Parathyroid adenoma (tissue), 2 donors: ENCODE measurements at regions not wholly inside any gene's neighbourhood (a gene's known extent, or its start where the extent isn't known, plus 50 kb on each side); places are given as distances from the start of the nearest gene placed in this dataset.

Experiments used
- H2AFZ ChIP-seq: fragments of 300-600 bp; sonication (generic); one replicate; pipeline ENCODE4 v1.7.0; 2017; ENCODE audit warnings: antibody characterized with exemption, mild to moderate bottlenecking
- H3K27ac ChIP-seq: fragments of 300-600 bp; sonication (generic); one replicate; pipeline ENCODE4 v1.7.0; 2017
- H3K27me3 ChIP-seq: fragments of 300-600 bp; sonication (generic); one replicate; pipeline ENCODE4 v1.7.0; 2017; ENCODE audit warnings: low read length; ENCODE audit not compliant: control insufficient read depth, insufficient read depth
- H3K36me3 ChIP-seq: fragments of 300-600 bp; sonication (generic); one replicate; pipeline ENCODE4 v1.7.0; 2017; ENCODE audit warnings: low read length; ENCODE audit not compliant: control insufficient read depth, insufficient read depth
- H3K4me1 ChIP-seq: fragments of 300-600 bp; sonication (generic); one replicate; pipeline ENCODE4 v1.7.0; 2017; ENCODE audit warnings: control low read depth
- H3K4me2 ChIP-seq: fragments of 300-600 bp; sonication (generic); one replicate; pipeline ENCODE4 v1.7.0; 2017; ENCODE audit warnings: low read length
- H3K4me3 ChIP-seq: fragments of 300-600 bp; sonication (generic); one replicate; pipeline ENCODE4 v1.7.0; 2017; ENCODE audit warnings: low read depth, low read length
- H3K79me2 ChIP-seq: fragments of 300-600 bp; sonication (generic); one replicate; pipeline ENCODE4 v1.7.0; 2017; ENCODE audit warnings: control low read depth
- H3K9ac ChIP-seq: fragments of 300-600 bp; sonication (generic); one replicate; pipeline ENCODE4 v1.7.0; 2017; ENCODE audit warnings: mild to moderate bottlenecking
- H3K9me3 ChIP-seq: fragments of 300-600 bp; sonication (generic); one replicate; pipeline ENCODE4 v1.7.0; 2017; ENCODE audit warnings: low read length; ENCODE audit not compliant: control insufficient read depth
- TF ChIP-seq, protein P1 (sequence below): fragments of 300-600 bp; sonication (generic); IDR thresholded peaks from one replicate; pipeline ENCODE4 v1.7.0; 2017; ENCODE audit warnings: antibody characterized with exemption, mild to moderate bottlenecking
- donor health status: primary hyperparathyroidism.

- Histone ChIP-seq H3K4me3 (no peak overlapping the region), H3K36me3 (no peaks in the 10 kb centered on the region), H3K9me3 (no peaks in the 10 kb centered on the region), H3K9ac (no peak overlapping the region), H2AFZ (no peak overlapping the region), H3K79me2 (no peaks in the 10 kb centered on the region), H3K27me3 (no peaks in the 10 kb centered on the region), H3K4me1 (no peaks in the 10 kb centered on the region), H3K4me2 (no peak overlapping the region), H3K27ac (no peak overlapping the region)
- TF ChIP-seq, protein P1, sequence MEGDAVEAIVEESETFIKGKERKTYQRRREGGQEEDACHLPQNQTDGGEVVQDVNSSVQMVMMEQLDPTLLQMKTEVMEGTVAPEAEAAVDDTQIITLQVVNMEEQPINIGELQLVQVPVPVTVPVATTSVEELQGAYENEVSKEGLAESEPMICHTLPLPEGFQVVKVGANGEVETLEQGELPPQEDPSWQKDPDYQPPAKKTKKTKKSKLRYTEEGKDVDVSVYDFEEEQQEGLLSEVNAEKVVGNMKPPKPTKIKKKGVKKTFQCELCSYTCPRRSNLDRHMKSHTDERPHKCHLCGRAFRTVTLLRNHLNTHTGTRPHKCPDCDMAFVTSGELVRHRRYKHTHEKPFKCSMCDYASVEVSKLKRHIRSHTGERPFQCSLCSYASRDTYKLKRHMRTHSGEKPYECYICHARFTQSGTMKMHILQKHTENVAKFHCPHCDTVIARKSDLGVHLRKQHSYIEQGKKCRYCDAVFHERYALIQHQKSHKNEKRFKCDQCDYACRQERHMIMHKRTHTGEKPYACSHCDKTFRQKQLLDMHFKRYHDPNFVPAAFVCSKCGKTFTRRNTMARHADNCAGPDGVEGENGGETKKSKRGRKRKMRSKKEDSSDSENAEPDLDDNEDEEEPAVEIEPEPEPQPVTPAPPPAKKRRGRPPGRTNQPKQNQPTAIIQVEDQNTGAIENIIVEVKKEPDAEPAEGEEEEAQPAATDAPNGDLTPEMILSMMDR: no peak
Observed at GRCh38 chr4:125719987-125720386, 405.2 kb downstream of the FAT4 start.

DNA sequence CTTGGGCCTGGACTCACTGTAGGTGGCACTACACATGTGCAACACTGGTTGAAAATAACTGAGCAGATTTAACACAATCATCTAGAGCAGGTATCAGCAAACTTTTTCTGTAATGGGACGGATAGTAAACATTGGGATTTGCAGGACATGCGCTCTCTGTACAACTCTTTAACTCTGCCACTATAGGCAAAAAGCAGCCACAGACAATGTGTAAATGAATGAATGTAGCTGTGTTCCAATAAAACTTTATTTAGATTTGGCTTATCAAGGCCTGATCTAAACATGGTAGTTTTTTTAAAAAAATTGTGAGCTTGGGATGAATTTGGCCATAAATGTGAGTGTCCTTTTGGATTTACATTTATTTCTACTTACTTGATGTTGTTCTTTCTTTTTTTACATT, 407.3 kb downstream of the FAT4 start:
- Histone ChIP-seq H3K4me3 (no peak overlapping the region), H3K36me3 (no peaks in the 10 kb centered on the region), H3K4me2 (no peak overlapping the region), H3K79me2 (no peaks in the 10 kb centered on the region), H3K27me3 (no peaks in the 10 kb centered on the region), H3K9ac (no peak overlapping the region), H2AFZ (no peak overlapping the region), H3K4me1 (no peaks in the 10 kb centered on the region), H3K9me3 (no peaks in the 10 kb centered on the region), H3K27ac (no peak overlapping the region)
- TF ChIP-seq, protein P1: no peak

DNA sequence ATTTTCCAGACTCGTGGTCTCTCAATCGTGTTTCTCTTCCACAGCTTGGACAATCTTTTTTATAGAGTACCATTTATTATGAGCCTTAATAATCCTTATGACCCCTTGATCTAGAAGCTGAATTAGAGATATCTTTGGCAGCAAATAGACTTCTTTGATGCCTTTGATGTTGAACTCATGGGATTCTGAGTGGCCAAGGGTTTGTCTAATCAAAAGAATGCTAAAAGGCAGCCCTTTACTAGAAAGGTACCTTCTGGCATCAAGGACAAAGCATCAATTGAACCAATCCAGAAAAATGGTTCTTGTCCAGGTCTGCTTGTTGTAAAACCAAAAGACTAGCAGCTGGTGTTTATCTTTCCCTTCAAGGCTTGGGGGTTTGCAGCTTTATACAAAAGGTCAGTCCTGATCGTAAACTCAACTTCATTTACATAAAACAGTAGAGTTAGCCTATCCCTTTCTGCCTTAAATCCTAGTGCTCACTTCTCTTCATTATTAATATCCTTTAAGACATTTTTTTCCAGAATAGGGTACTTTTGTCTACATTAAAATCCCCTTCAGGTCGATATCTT, 411.3 kb downstream of the FAT4 start:
- Histone ChIP-seq H3K4me1 (no peaks in the 10 kb centered on the region), H3K4me3 (no peak overlapping the region), H2AFZ (no peak overlapping the region), H3K9me3 (no peaks in the 10 kb centered on the region), H3K9ac (no peak overlapping the region), H3K27ac (no peak overlapping the region), H3K27me3 (no peaks in the 10 kb centered on the region), H3K79me2 (no peaks in the 10 kb centered on the region), H3K36me3 (no peaks in the 10 kb centered on the region), H3K4me2 (no peak overlapping the region)
- TF ChIP-seq, protein P1: no peak

- Histone ChIP-seq H3K4me2 (no peak overlapping the region), H3K9ac (no peak overlapping the region), H2AFZ (no peak overlapping the region), H3K4me1 (no peaks in the 10 kb centered on the region), H3K36me3 (no peaks in the 10 kb centered on the region), H3K27me3 (no peaks in the 10 kb centered on the region), H3K4me3 (no peak overlapping the region), H3K79me2 (no peaks in the 10 kb centered on the region), H3K27ac (no peak overlapping the region), H3K9me3 (no peaks in the 10 kb centered on the region)
- TF ChIP-seq, protein P1: no peak
Observed at GRCh38 chr4:125727931-125728330, 413.2 kb downstream of the FAT4 start.

DNA sequence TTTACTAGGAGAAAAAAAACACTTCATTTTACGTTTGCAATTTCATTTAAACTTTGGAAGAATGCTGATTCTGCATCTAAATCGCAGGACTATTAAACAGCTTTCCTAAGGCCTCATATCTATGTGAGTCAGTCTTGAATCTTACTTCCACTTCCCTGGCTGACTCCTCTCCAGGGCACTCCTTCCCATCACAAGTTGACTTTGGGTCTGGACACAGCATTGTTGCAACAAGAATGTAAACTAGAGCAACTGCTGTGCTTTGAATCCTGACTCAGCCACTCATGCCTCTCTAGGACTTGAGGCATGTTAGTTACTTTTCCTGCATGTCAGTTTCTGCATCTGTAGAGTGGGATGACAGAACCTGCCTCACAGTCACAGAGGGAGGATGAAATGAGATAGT, 413.8 kb downstream of the FAT4 start:
- no peaks in the 10 kb centered on the region for H3K4me1 ChIP-seq
- TF ChIP-seq, protein P1: no peak
- H3K9ac ChIP-seq: no peak overlapping the region

More for the DNA sequence above, 413.8 kb downstream of the FAT4 start:
- Histone ChIP-seq H3K4me3 (no peak overlapping the region), H3K27ac (no peak overlapping the region), H3K9me3 (no peaks in the 10 kb centered on the region), H2AFZ (no peak overlapping the region), H3K4me2 (no peak overlapping the region), H3K27me3 (no peaks in the 10 kb centered on the region), H3K79me2 (no peaks in the 10 kb centered on the region), H3K36me3 (no peaks in the 10 kb centered on the region)
